IMR-90 (cell line): ENCODE measurements at regions not wholly inside any gene's neighbourhood (a gene's known extent, or its start where the extent isn't known, plus 50 kb on each side); places are given as distances from the start of the nearest gene placed in this dataset.

Source experiments
- ATAC-seq: fragments of 200-7000 bp; cut with Tn5 transposase; 2 replicates; pipeline ENCODE4 v1.9.1; 2020; ENCODE audit warnings: low read depth, mild to moderate bottlenecking, moderate library complexity
- BruUV-seq: library from RNA; stranded (reverse); fragments of 400-500 nt; replicated peaks from 2 replicates; lab custom pipeline; 2021; lab: Mats Ljungman, UMichigan
- CTCF ChIA-PET: fragments of 300-600 bp; formaldehyde crosslinking; extraction: SDS; loops from one replicate; lab custom pipeline; 2021; ENCODE audit warnings: antibody characterized with exemption; lab: Yijun Ruan, JAX
- POLR2A ChIA-PET: fragments of 300-600 bp; sonication (Branson Sonifier 250); formaldehyde crosslinking; loops from one replicate; lab custom pipeline; 2022; ENCODE audit warnings: antibody characterized with exemption; ENCODE audit not compliant: unreplicated experiment; lab: Charles Lee
- DNase-seq: peaks from one replicate; pipeline ENCODE4 v3.0.0; 2013
- H2AFZ ChIP-seq: replicated peaks from 2 replicates; pipeline ENCODE3; 2013; ENCODE audit warnings: low read length, mild to moderate bottlenecking; ENCODE audit not compliant: poor library complexity
- H2AK5ac ChIP-seq: 2 replicates; pipeline ENCODE4 v1.6.1; 2013; ENCODE audit warnings: low read depth, low read length, inconsistent platforms
- H2AK9ac ChIP-seq: replicated peaks from 2 replicates; pipeline ENCODE3; 2013; ENCODE audit warnings: mild to moderate bottlenecking, low read depth, low read length, moderate library complexity; ENCODE audit not compliant: poor library complexity
- H2BK120ac ChIP-seq: 2 replicates; pipeline ENCODE4 v1.6.1; 2013; ENCODE audit warnings: low read depth, low read length, inconsistent platforms
- H2BK15ac ChIP-seq: 3 replicates; pipeline ENCODE4 v1.6.1; 2013; ENCODE audit warnings: low read depth, low read length, inconsistent platforms
- H2BK20ac ChIP-seq: 2 replicates; pipeline ENCODE4 v1.6.1; 2013; ENCODE audit warnings: low read depth, mild to moderate bottlenecking, inconsistent platforms, low read length, moderate library complexity
- H2BK5ac ChIP-seq: 2 replicates; pipeline ENCODE4 v1.6.1; 2013; ENCODE audit warnings: mild to moderate bottlenecking, low read depth, low read length, inconsistent platforms; ENCODE audit not compliant: poor library complexity, severe bottlenecking
- H3K14ac ChIP-seq: replicated peaks from 2 replicates; pipeline ENCODE4 v1.6.1; 2013; ENCODE audit warnings: low read depth, low read length, inconsistent platforms
- H3K18ac ChIP-seq: 2 replicates; pipeline ENCODE4 v1.6.1; 2013; ENCODE audit warnings: low read depth, low read length, control low read depth
- H3K23ac ChIP-seq: 2 replicates; pipeline ENCODE4 v1.6.1; 2013; ENCODE audit warnings: low read depth, low read length, inconsistent platforms
- H3K27ac ChIP-seq: 2 replicates; pipeline ENCODE4 v1.5.1; 2013; ENCODE audit warnings: mild to moderate bottlenecking, control low read depth, low read length; ENCODE audit not compliant: insufficient read depth
- H3K27me3 ChIP-seq: 2 replicates; pipeline ENCODE4 v1.6.1; 2013; ENCODE audit warnings: low read length; ENCODE audit not compliant: control insufficient read depth, insufficient read depth
- H3K36me3 ChIP-seq: 2 replicates; pipeline ENCODE4 v1.6.1; 2013; ENCODE audit warnings: low read length, mixed read lengths; ENCODE audit not compliant: control insufficient read depth, insufficient read depth
- H3K4ac ChIP-seq: 2 replicates; pipeline ENCODE4 v1.6.1; 2013; ENCODE audit warnings: low read depth, low read length, inconsistent platforms
- H3K4me1 ChIP-seq: 2 replicates; pipeline ENCODE4 v1.6.1; 2013; ENCODE audit warnings: low read length, mixed read lengths; ENCODE audit not compliant: control insufficient read depth, insufficient read depth
- H3K4me2 ChIP-seq: 2 replicates; pipeline ENCODE4 v1.6.1; 2013; ENCODE audit warnings: low read depth, mild to moderate bottlenecking, control low read depth, low read length, moderate library complexity
- H3K4me3 ChIP-seq: 2 replicates; pipeline ENCODE4 v1.5.1; 2013; ENCODE audit warnings: low read depth, mild to moderate bottlenecking, control low read depth, low read length, moderate library complexity; ENCODE audit not compliant: insufficient read depth
- H3K56ac ChIP-seq: 2 replicates; pipeline ENCODE4 v1.6.1; 2013; ENCODE audit warnings: low read length, inconsistent platforms; ENCODE audit not compliant: insufficient read depth; ENCODE audit errors: extremely low read depth
- H3K79me1 ChIP-seq, 2 experiments: 2 replicates each; pipeline ENCODE4 v1.6.1; 2013; ENCODE audit warnings: low read length in 2 of 2, inconsistent platforms in 1 of 2, low read depth in 1 of 2
- H3K9ac ChIP-seq: 2 replicates; pipeline ENCODE4 v1.6.1; 2013; ENCODE audit warnings: low read depth, low read length, control low read depth
- H3K9me1 ChIP-seq: 2 replicates; pipeline ENCODE4 v1.6.1; 2013; ENCODE audit warnings: low read length, inconsistent platforms; ENCODE audit not compliant: insufficient read depth
- H3K9me3 ChIP-seq: 2 replicates; pipeline ENCODE4 v1.6.1; 2013; ENCODE audit warnings: low read length; ENCODE audit not compliant: control insufficient read depth, insufficient read depth
- H4K20me1 ChIP-seq: 2 replicates; pipeline ENCODE4 v1.6.1; 2013; ENCODE audit warnings: low read length, inconsistent platforms; ENCODE audit not compliant: insufficient read depth
- H4K5ac ChIP-seq: 2 replicates; pipeline ENCODE4 v1.6.1; 2013; ENCODE audit warnings: mild to moderate bottlenecking, low read depth, low read length, control low read depth
- H4K8ac ChIP-seq, 2 experiments: 2 replicates each; pipeline ENCODE4 v1.6.1; 2013; ENCODE audit warnings: low read depth in 2 of 2, low read length in 2 of 2, control low read depth in 1 of 2, inconsistent platforms in 1 of 2
- H4K91ac ChIP-seq: 2 replicates; pipeline ENCODE4 v1.6.1; 2013; ENCODE audit warnings: low read depth, low read length, inconsistent platforms; ENCODE audit not compliant: insufficient read depth
- BHLHE40 ChIP-seq: fragments of 150-350 bp; IDR thresholded peaks from 2 replicates; pipeline ENCODE4 v1.6.1; 2016; ENCODE audit warnings: mild to moderate bottlenecking, low read depth, low read length
- CEBPB ChIP-seq: IDR thresholded peaks from 2 replicates; pipeline ENCODE4 v1.6.1; 2012; ENCODE audit warnings: low read depth, low read length, improper control_type of control experiment
- CHD1 ChIP-seq: IDR thresholded peaks from 2 replicates; pipeline ENCODE4 v1.6.1; 2012; ENCODE audit warnings: low read depth, low read length, improper control_type of control experiment
- CTCF ChIP-seq: conservative IDR thresholded peaks from 2 replicates; pipeline ENCODE4 v1.5.1; 2012; ENCODE audit warnings: mild to moderate bottlenecking, low read depth, low read length, improper control_type of control experiment
- ELK1 ChIP-seq: fragments of 150-350 bp; IDR thresholded peaks from 2 replicates; pipeline ENCODE4 v1.6.1; 2016; ENCODE audit warnings: low read depth, mild to moderate bottlenecking, low read length, moderate library complexity, borderline replicate concordance
- FOS ChIP-seq: fragments of 150-350 bp; IDR thresholded peaks from 2 replicates; pipeline ENCODE4 v1.6.1; 2016; ENCODE audit warnings: low read depth, low read length
- MAFK ChIP-seq: IDR thresholded peaks from 2 replicates; pipeline ENCODE4 v1.6.1; 2012; ENCODE audit warnings: low read depth, low read length, improper control_type of control experiment
- MAZ ChIP-seq: IDR thresholded peaks from 2 replicates; pipeline ENCODE4 v1.6.1; 2012; ENCODE audit warnings: low read depth, mild to moderate bottlenecking, low read length, improper control_type of control experiment, moderate library complexity, borderline replicate concordance
- MXI1 ChIP-seq: IDR thresholded peaks from 2 replicates; pipeline ENCODE4 v1.6.1; 2012; ENCODE audit warnings: low read depth, mild to moderate bottlenecking, low read length, moderate library complexity, borderline replicate concordance
- NFE2L2 ChIP-seq: fragments of 150-350 bp; IDR thresholded peaks from 2 replicates; pipeline ENCODE4 v1.6.1; 2016; ENCODE audit warnings: low read depth, mild to moderate bottlenecking, low read length
- POLR2A ChIP-seq: IDR thresholded peaks from 2 replicates; pipeline ENCODE4 v1.6.1; 2012; ENCODE audit warnings: mild to moderate bottlenecking, low read depth, low read length
- RAD21 ChIP-seq: IDR thresholded peaks from 2 replicates; pipeline ENCODE4 v1.6.1; 2012; ENCODE audit warnings: low read length, improper control_type of control experiment
- RCOR1 ChIP-seq: IDR thresholded peaks from 2 replicates; pipeline ENCODE4 v1.6.1; 2012; ENCODE audit warnings: mild to moderate bottlenecking, low read length, improper control_type of control experiment; ENCODE audit not compliant: insufficient replicate concordance
- RFX5 ChIP-seq: IDR thresholded peaks from 2 replicates; pipeline ENCODE4 v1.8.0; 2012; ENCODE audit warnings: low read depth, mild to moderate bottlenecking, low read length, moderate library complexity
- SMC3 ChIP-seq: fragments of 150-350 bp; IDR thresholded peaks from 2 replicates; pipeline ENCODE4 v1.6.1; 2016; ENCODE audit warnings: low read depth, mild to moderate bottlenecking, antibody characterized with exemption, low read length, moderate library complexity
- WGBS, 2 experiments: methylation state at CpG; one replicate each; pipeline versions ENCODE4 v1.1.5 to v1.1.7; 2013; ENCODE audit warnings: missing lambda C conversion rate in 2 of 2; ENCODE audit not compliant: insufficient read length in 1 of 2; ENCODE audit errors: extremely low coverage in 2 of 2; 5-methylcytosine and 5-hydroxymethylcytosine counted together
- dilution Hi-C: fragments of 300-500 bp; cut with HindIII; formaldehyde crosslinking; loops from one replicate; pipeline ENCODE4 v1.14.3; 2018; ENCODE audit warnings: low sequenced_read_pairs; ENCODE audit not compliant: unreplicated experiment
- in situ Hi-C: fragments of 300-500 bp; cut with MboI; formaldehyde crosslinking; loops from 3 replicates; pipeline ENCODE4 v1.14.3; 2019; ENCODE audit warnings: low sequenced_read_pairs, inconsistent platforms, mixed read lengths
- intact Hi-C: fragments of 100-400 bp; cut with micrococcal nuclease; formaldehyde crosslinking; loops from 2 replicates; pipeline ENCODE4 v1.10.0; 2022
- TF ChIP-seq, protein P1 (sequence below): fragments of 150-350 bp; IDR thresholded peaks from 2 replicates; pipeline ENCODE4 v1.6.1; 2017; ENCODE audit warnings: mild to moderate bottlenecking, antibody characterized with exemption, low read length, low read depth

DNA sequence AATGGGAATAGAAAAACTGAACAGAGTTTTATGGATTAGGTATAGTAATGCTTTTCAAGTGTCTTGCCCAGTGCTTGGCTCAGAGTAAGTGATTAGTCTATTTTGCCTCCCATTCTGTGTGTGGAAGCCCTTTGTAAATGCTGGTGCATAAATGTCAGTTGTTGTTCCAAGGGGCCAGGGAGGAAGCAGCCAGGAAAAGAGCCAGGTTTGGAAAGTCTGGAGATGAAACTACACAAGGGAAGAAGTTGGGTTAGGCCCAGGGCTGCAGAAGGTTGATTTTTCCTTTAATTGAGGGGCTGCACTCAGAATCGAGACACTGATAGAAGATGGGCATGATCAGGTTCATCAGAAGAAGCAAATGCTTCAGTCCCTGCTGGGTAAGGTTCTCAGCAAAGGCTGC lies 484.0 kb downstream of the OLFM4 start:
- dilution Hi-C loops (no loop called here), intact Hi-C loops (no loop called here), in situ Hi-C loops (no loop called here)
- no peaks in the 10 kb centered on the region for H3K9me1 ChIP-seq
- H3K27me3 ChIP-seq = no peaks in the 10 kb centered on the region
- no peak overlapping the region for H2BK120ac ChIP-seq
- H3K4ac ChIP-seq = no peak overlapping the region
- POLR2A ChIA-PET = no interaction called here
- DNase-seq (no peak), ATAC-seq (no peak)
- H3K9me3 ChIP-seq = peaks cover 9% of the 10 kb centered on the region
- no peak overlapping the region for H3K23ac ChIP-seq
- H3K14ac ChIP-seq = no peak overlapping the region
- no CpG with 5 or more reads among the region's 1 CpG for WGBS, 2 experiments
- TF ChIP-seq MAFK (no peak), POLR2A (no peak), CEBPB (no peak), FOS (no peak), NFE2L2 (no peak), RFX5 (no peak), RCOR1 (no peak), BHLHE40 (no peak), SMC3 (no peak), MXI1 (no peak), CHD1 (no peak), ELK1 (no peak), CTCF (no peak), RAD21 (no peak), MAZ (no peak)
- TF ChIP-seq, protein P1, sequence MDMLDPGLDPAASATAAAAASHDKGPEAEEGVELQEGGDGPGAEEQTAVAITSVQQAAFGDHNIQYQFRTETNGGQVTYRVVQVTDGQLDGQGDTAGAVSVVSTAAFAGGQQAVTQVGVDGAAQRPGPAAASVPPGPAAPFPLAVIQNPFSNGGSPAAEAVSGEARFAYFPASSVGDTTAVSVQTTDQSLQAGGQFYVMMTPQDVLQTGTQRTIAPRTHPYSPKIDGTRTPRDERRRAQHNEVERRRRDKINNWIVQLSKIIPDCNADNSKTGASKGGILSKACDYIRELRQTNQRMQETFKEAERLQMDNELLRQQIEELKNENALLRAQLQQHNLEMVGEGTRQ = no peak
- no peak overlapping the region for H4K91ac ChIP-seq
- H3K27ac ChIP-seq = no peak overlapping the region
- no peak overlapping the region for H4K5ac ChIP-seq
- H4K20me1 ChIP-seq = no peaks in the 10 kb centered on the region
- H3K4me1 ChIP-seq = no peaks in the 10 kb centered on the region
- H2BK5ac ChIP-seq = no peak overlapping the region
- no peak overlapping the region for H2AK5ac ChIP-seq
- no peak overlapping the region for H4K8ac ChIP-seq
- no peak overlapping the region for H2AFZ ChIP-seq
- no TSS peak for BruUV-seq
- no peaks in the 10 kb centered on the region for H3K36me3 ChIP-seq
- H3K9ac ChIP-seq = no peak overlapping the region
- no peak overlapping the region for H3K56ac ChIP-seq
- H3K4me2 ChIP-seq = no peak overlapping the region
- no peak overlapping the region for H3K18ac ChIP-seq
- no peak overlapping the region for H2BK20ac ChIP-seq
- CTCF ChIA-PET = no interaction called here
- no peak overlapping the region for H2BK15ac ChIP-seq
- no peak overlapping the region for H2AK9ac ChIP-seq
- no peak overlapping the region for H3K4me3 ChIP-seq
- H3K79me1 ChIP-seq = no peaks in the 10 kb centered on the region
